Stimulated activated naive B cell treated with anti-CD40 and anti-IgM and Interleukin-4, amounts not matched to agents 10 μg/mL and 1 μg/mL and 100 μg/mL, for 72 hours (primary cell): ENCODE measurements at regions not wholly inside any gene's neighbourhood (a gene's known extent, or its start where the extent isn't known, plus 50 kb on each side); places are given as distances from the start of the nearest gene placed in this dataset.
A peak's percentile ranks its signal among the peaks of the same experiment; 100 is the strongest.

Experiments
- ATAC-seq, 2 donors: fragments of 150-1000 bp; cut with Tn5 transposase; replicated peaks; 2 replicates each; pipeline ENCODE4 v1.10.0; 2021; ENCODE audit warnings: moderate library complexity in 1 of 2
- DNase-seq: peaks from one replicate; pipeline ENCODE4 v3.0.0; 2021
- H3K27ac Mint-ChIP-seq: one replicate; pipeline ENCODE4 v1.8.0; 2022; ENCODE audit warnings: mild to moderate bottlenecking, mixed read lengths
- H3K27me3 Mint-ChIP-seq, 2 donors: one replicate each; pipeline ENCODE4 v1.8.0; 2022; ENCODE audit warnings: mixed read lengths in 2 of 2
- H3K36me3 Mint-ChIP-seq, 2 donors: one replicate each; pipeline ENCODE4 v1.8.0; 2022; ENCODE audit warnings: mixed read lengths in 2 of 2, mild to moderate bottlenecking in 1 of 2
- H3K4me1 Mint-ChIP-seq, 2 donors: one replicate each; pipeline ENCODE4 v1.8.0; 2022; ENCODE audit warnings: mixed read lengths in 2 of 2, mild to moderate bottlenecking in 1 of 2
- H3K4me3 Mint-ChIP-seq, 2 donors: one replicate each; pipeline ENCODE4 v1.8.0; 2022; ENCODE audit warnings: mild to moderate bottlenecking in 2 of 2, mixed read lengths in 2 of 2, moderate library complexity in 1 of 2
- H3K9me3 Mint-ChIP-seq, 2 donors: one replicate each; pipeline ENCODE4 v1.8.0; 2022; ENCODE audit warnings: mixed read lengths in 2 of 2, mild to moderate bottlenecking in 1 of 2

- Mint-ChIP-seq H3K27me3 (peaks cover 0 to 8% of the 10 kb centered on the region in 2 donors), H3K4me3 (no peak overlapping the region), H3K36me3 (no peaks in the 10 kb centered on the region), H3K9me3 (peaks cover 0 to 2% of the 10 kb centered on the region in 2 donors), H3K27ac (no peak overlapping the region), H3K4me1 (peaks cover 17 to 24% of the 10 kb centered on the region in 2 donors)
- DNase-seq = no peak
- no peak for ATAC-seq
These were observed 114.3 kb upstream of the HS3ST1 start for GRCh38 chr4:11542952-11543351.

- Mint-ChIP-seq H3K27ac (no peak overlapping the region), H3K9me3 (no peaks in the 10 kb centered on the region), H3K4me3 (no peak overlapping the region), H3K4me1 (peaks cover 6 to 14% of the 10 kb centered on the region in 2 donors), H3K27me3 (peaks cover 4 to 5% of the 10 kb centered on the region in 2 donors), H3K36me3 (no peaks in the 10 kb centered on the region)
- DNase-seq (no peak), ATAC-seq (peak; percentile 97 to 99)
These were observed 109.2 kb upstream of the HS3ST1 start for GRCh38 chr4:11537846-11538245.

- DNase-seq (no peak), ATAC-seq (no peak)
- Mint-ChIP-seq H3K27me3 (peaks cover 4 to 5% of the 10 kb centered on the region in 2 donors), H3K9me3 (peaks cover 4 to 5% of the 10 kb centered on the region in 2 donors), H3K4me3 (no peak overlapping the region), H3K27ac (no peak overlapping the region), H3K36me3 (peaks cover 2 to 5% of the 10 kb centered on the region in 2 donors), H3K4me1 (peaks cover 6 to 14% of the 10 kb centered on the region in 2 donors)
These were observed 106.6 kb upstream of the HS3ST1 start for GRCh38 chr4:11535333-11535732.

GRCh38 chr4:11534623-11535302, 106.1 kb upstream of the HS3ST1 start:
- ATAC-seq = no peak
- H3K27ac Mint-ChIP-seq = no peak overlapping the region
- H3K36me3 Mint-ChIP-seq = peaks cover 2 to 6% of the 10 kb centered on the region in 2 donors
- H3K27me3 Mint-ChIP-seq = peaks cover 4 to 5% of the 10 kb centered on the region in 2 donors
- peaks cover 6 to 14% of the 10 kb centered on the region in 2 donors for H3K4me1 Mint-ChIP-seq
- peaks cover 6% of the 10 kb centered on the region in 2 donors for H3K9me3 Mint-ChIP-seq
- no peak for DNase-seq
- H3K4me3 Mint-ChIP-seq = no peak overlapping the region

- Mint-ChIP-seq H3K4me1 (no peaks in the 10 kb centered on the region), H3K36me3 (peaks cover 2 to 6% of the 10 kb centered on the region in 2 donors), H3K4me3 (no peak overlapping the region), H3K27ac (no peak overlapping the region), H3K9me3 (peaks cover 6% of the 10 kb centered on the region in 2 donors), H3K27me3 (peaks cover 4 to 5% of the 10 kb centered on the region in 2 donors)
- ATAC-seq = no peak
- no peak for DNase-seq
These were observed 103.4 kb upstream of the HS3ST1 start for GRCh38 chr4:11532138-11532537.

- Mint-ChIP-seq H3K27ac (no peak overlapping the region), H3K36me3 (peaks cover 2 to 6% of the 10 kb centered on the region in 2 donors), H3K27me3 (peaks cover 2% of the 10 kb centered on the region in 2 donors), H3K4me1 (no peaks in the 10 kb centered on the region), H3K9me3 (peaks cover 6% of the 10 kb centered on the region in 2 donors), H3K4me3 (no peak overlapping the region)
- ATAC-seq = no peak
- DNase-seq = no peak
These were observed 101.0 kb upstream of the HS3ST1 start for GRCh38 chr4:11529625-11530201.

- ATAC-seq = no peak
- Mint-ChIP-seq H3K9me3 (no peaks in the 10 kb centered on the region), H3K36me3 (no peaks in the 10 kb centered on the region), H3K27ac (no peak overlapping the region), H3K4me1 (no peaks in the 10 kb centered on the region), H3K4me3 (no peak overlapping the region), H3K27me3 (peaks cover 0 to 4% of the 10 kb centered on the region in 2 donors)
- no peak for DNase-seq
These were observed 96.4 kb upstream of the HS3ST1 start for GRCh38 chr4:11525085-11525484.

GRCh38 chr4:11518754-11519153, 90.1 kb upstream of the HS3ST1 start:
- H3K36me3 Mint-ChIP-seq = peaks cover 0 to 2% of the 10 kb centered on the region in 2 donors
- no peaks in the 10 kb centered on the region for H3K4me1 Mint-ChIP-seq
- H3K27me3 Mint-ChIP-seq = peaks cover 0 to 10% of the 10 kb centered on the region in 2 donors
- no peak overlapping the region for H3K27ac Mint-ChIP-seq
- H3K4me3 Mint-ChIP-seq = no peak overlapping the region
- no peak for ATAC-seq
- DNase-seq = no peak
- peaks cover 0 to 4% of the 10 kb centered on the region in 2 donors for H3K9me3 Mint-ChIP-seq

- DNase-seq (no peak), ATAC-seq (no peak)
- no peak overlapping the region for H3K27ac Mint-ChIP-seq
- peaks cover 11 to 19% of the 10 kb centered on the region in 2 donors for H3K27me3 Mint-ChIP-seq
- H3K4me1 Mint-ChIP-seq = peaks cover 3 to 7% of the 10 kb centered on the region in 2 donors
- peaks cover 0 to 4% of the 10 kb centered on the region in 2 donors for H3K9me3 Mint-ChIP-seq
- no peak overlapping the region for H3K4me3 Mint-ChIP-seq
- peaks cover 0 to 2% of the 10 kb centered on the region in 2 donors for H3K36me3 Mint-ChIP-seq
These were observed 86.2 kb upstream of the HS3ST1 start for GRCh38 chr4:11514779-11515419.

- peaks cover 0 to 2% of the 10 kb centered on the region in 2 donors for H3K36me3 Mint-ChIP-seq
- no peak overlapping the region for H3K4me3 Mint-ChIP-seq
- ATAC-seq = no peak
- no peaks in the 10 kb centered on the region for H3K9me3 Mint-ChIP-seq
- H3K27me3 Mint-ChIP-seq = peaks cover 11 to 23% of the 10 kb centered on the region in 2 donors
- no peak for DNase-seq
- H3K27ac Mint-ChIP-seq = no peak overlapping the region
- H3K4me1 Mint-ChIP-seq = peaks cover 10 to 14% of the 10 kb centered on the region in 2 donors
These were observed 85.3 kb upstream of the HS3ST1 start for GRCh38 chr4:11514003-11514402.

- ATAC-seq = no peak
- no peak for DNase-seq
- Mint-ChIP-seq H3K4me1 (peaks cover 10 to 14% of the 10 kb centered on the region in 2 donors), H3K27me3 (peaks cover 11 to 23% of the 10 kb centered on the region in 2 donors), H3K36me3 (peaks cover 0 to 2% of the 10 kb centered on the region in 2 donors), H3K9me3 (no peaks in the 10 kb centered on the region), H3K27ac (no peak overlapping the region), H3K4me3 (no peak overlapping the region)
These were observed 84.2 kb upstream of the HS3ST1 start for GRCh38 chr4:11512871-11513270.

- ATAC-seq (no peak), DNase-seq (no peak)
- H3K27ac Mint-ChIP-seq = no peak overlapping the region
- peaks cover 0 to 2% of the 10 kb centered on the region in 2 donors for H3K36me3 Mint-ChIP-seq
- no peak overlapping the region for H3K4me3 Mint-ChIP-seq
- peaks cover 11 to 23% of the 10 kb centered on the region in 2 donors for H3K27me3 Mint-ChIP-seq
- H3K4me1 Mint-ChIP-seq = peaks cover 10 to 14% of the 10 kb centered on the region in 2 donors
- H3K9me3 Mint-ChIP-seq = no peaks in the 10 kb centered on the region
These were observed 82.6 kb upstream of the HS3ST1 start for GRCh38 chr4:11511321-11511720.

- Mint-ChIP-seq H3K4me3 (no peak overlapping the region), H3K9me3 (no peaks in the 10 kb centered on the region), H3K27ac (no peak overlapping the region), H3K4me1 (peaks cover 10 to 23% of the 10 kb centered on the region in 2 donors), H3K36me3 (no peaks in the 10 kb centered on the region), H3K27me3 (peaks cover 3 to 15% of the 10 kb centered on the region in 2 donors)
- DNase-seq (no peak), ATAC-seq (no peak)
These were observed 79.2 kb upstream of the HS3ST1 start for GRCh38 chr4:11507920-11508319.

GRCh38 chr4:11506194-11506593, 77.5 kb upstream of the HS3ST1 start:
- H3K27ac Mint-ChIP-seq = no peak overlapping the region

More at GRCh38 chr4:11506194-11506593, 77.5 kb upstream of the HS3ST1 start:
- peaks cover 10 to 23% of the 10 kb centered on the region in 2 donors for H3K4me1 Mint-ChIP-seq
- H3K36me3 Mint-ChIP-seq = no peaks in the 10 kb centered on the region
- DNase-seq = no peak
- H3K9me3 Mint-ChIP-seq = no peaks in the 10 kb centered on the region
- H3K27me3 Mint-ChIP-seq = peaks cover 0 to 9% of the 10 kb centered on the region in 2 donors
- no peak for ATAC-seq
- H3K4me3 Mint-ChIP-seq = no peak overlapping the region
